GM23338 (cell line): ENCODE measurements at regions not wholly inside any gene's neighbourhood (a gene's known extent, or its start where the extent isn't known, plus 50 kb on each side); places are given as distances from the start of the nearest gene placed in this dataset.

Source experiments
- CREB1 ChIP-seq: fragments of 250-450 bp; sonication (Bioruptor Pico); IDR thresholded peaks from 2 replicates; pipeline ENCODE4 v1.5.0; 2020; ENCODE audit warnings: low read depth, mild to moderate bottlenecking, moderate library complexity
- CTCF ChIP-seq, 2 experiments: fragments of 200-600 bp in 1 of 2; sonication (generic) in 1 of 2; conservative IDR thresholded peaks; 2 replicates each; pipeline versions ENCODE4 v1.5.1 to v1.6.1; 2016 to 2017; ENCODE audit warnings: antibody characterized with exemption in 2 of 2, low read depth in 2 of 2, mild to moderate bottlenecking in 2 of 2, moderate library complexity in 1 of 2
- EZH2 ChIP-seq: fragments of 200-600 bp; sonication (generic); IDR thresholded peaks from one replicate; pipeline ENCODE4 v1.8.0; 2017; ENCODE audit warnings: antibody characterized with exemption, mild to moderate bottlenecking, low read depth; ENCODE audit not compliant: unreplicated experiment
- EZH2phosphoT487 ChIP-seq: fragments of 200-600 bp; sonication (generic); IDR thresholded peaks from one replicate; pipeline ENCODE4 v1.8.1; 2018; ENCODE audit warnings: antibody characterized with exemption; ENCODE audit not compliant: unreplicated experiment
- JUNB ChIP-seq: IDR thresholded peaks from one replicate; pipeline ENCODE4 v1.6.1; 2016; ENCODE audit warnings: antibody characterized with exemption; ENCODE audit not compliant: unreplicated experiment
- POLR2AphosphoS5 ChIP-seq: IDR thresholded peaks from 2 replicates; pipeline ENCODE4 v1.6.1; 2016; ENCODE audit warnings: antibody characterized with exemption, low read depth
- REST ChIP-seq: IDR thresholded peaks from one replicate; pipeline ENCODE4 v1.6.1; 2018; ENCODE audit warnings: antibody characterized with exemption; ENCODE audit not compliant: unreplicated experiment
- ZNF331 ChIP-seq: fragments of 250-450 bp; sonication (Bioruptor Pico); IDR thresholded peaks from 2 replicates; pipeline ENCODE4 v1.5.0; 2020; ENCODE audit warnings: low read depth, mild to moderate bottlenecking, moderate library complexity

- TF ChIP-seq CTCF (conservative IDR thresholded peaks at IDR 0.05; ENCODE audit: low read depth in 2 of 2), result no peak
- TF ChIP-seq EZH2, result no peak
- no peak for TF ChIP-seq EZH2phosphoT487
- no peak for TF ChIP-seq JUNB
- no peak for TF ChIP-seq CREB1
- TF ChIP-seq POLR2AphosphoS5, result no peak
- no peak for TF ChIP-seq REST
- no peak for TF ChIP-seq ZNF331 (CRISPR knock-in tag)
These were observed 128.6 kb downstream of the UNC5CL start for GRCh38 chr6:40910260-40910893.
